ENCODE measurements at regions not wholly inside any gene's neighbourhood (a gene's known extent, or its start where the extent isn't known, plus 50 kb on each side); places are given as distances from the start of the nearest gene placed in this dataset.

- TF ChIP-seq GABPA (IDR thresholded peaks at IDR 0.05 in 1 of 2, conservative IDR thresholded peaks at IDR 0.05 in 1 of 2) (no peak), NR2F2 (IDR thresholded peaks at IDR 0.05) (peak; percentile 15), HNF4G (IDR thresholded peaks at IDR 0.05) (no peak), MAX (IDR thresholded peaks at IDR 0.05) (no peak), EGR1 (IDR thresholded peaks at IDR 0.05; ENCODE audit: low read depth in 2 of 2) (no peak)
- no peak for DNase-seq (ENCODE audit: low spot score)
- H3K36me3 ChIP-seq (ENCODE audit: control insufficient read depth in 4 of 4, insufficient read depth in 3 of 4, low read depth in 1 of 4, low read length in 3 of 4): no peaks in the 10 kb centered on the region
- H3K27ac ChIP-seq (ENCODE audit: low read depth in 1 of 2, low read length in 2 of 2): peak overlapping the region; percentile 72 to 75
- WGBS: 49% methylated on average over 9 of the region's 9 CpGs
- peaks cover 3 to 43% (median 28%) of the 10 kb centered on the region in 4 donors for H3K4me1 ChIP-seq (ENCODE audit: control insufficient read depth in 4 of 4, insufficient read depth in 4 of 4, low read length in 3 of 4)
- no peak overlapping the region for H3K9ac ChIP-seq (ENCODE audit: low read depth in 1 of 2, low read length in 2 of 2)
- no peak overlapping the region for H3K4me3 ChIP-seq (ENCODE audit: low read depth in 1 of 3, low read length in 3 of 3)
- H3K9me3 ChIP-seq (ENCODE audit: control insufficient read depth in 4 of 4, low read length in 3 of 4): no peaks in the 10 kb centered on the region
- H3K27me3 ChIP-seq (ENCODE audit: control insufficient read depth in 4 of 4, insufficient read depth in 4 of 4, low read length in 3 of 4): no peaks in the 10 kb centered on the region
These were observed 123.0 kb upstream of the SVIL start for GRCh38 chr10:29757551-29758297.

- WGBS: 84% methylated on average over 3 of the region's 3 CpGs
- no peak overlapping the region for H3K9ac ChIP-seq (ENCODE audit: low read depth in 1 of 2, low read length in 2 of 2)
- H3K27ac ChIP-seq (ENCODE audit: low read depth in 1 of 2, low read length in 2 of 2): no peak overlapping the region
- H3K36me3 ChIP-seq (ENCODE audit: control insufficient read depth in 4 of 4, insufficient read depth in 3 of 4, low read depth in 1 of 4, low read length in 3 of 4): no peaks in the 10 kb centered on the region
- no peak overlapping the region for H3K4me3 ChIP-seq (ENCODE audit: low read depth in 1 of 3, low read length in 3 of 3)
- DNase-seq (ENCODE audit: low spot score): no peak
- H3K9me3 ChIP-seq (ENCODE audit: control insufficient read depth in 4 of 4, low read length in 3 of 4): no peaks in the 10 kb centered on the region
- TF ChIP-seq FOXA1 (IDR thresholded peaks at IDR 0.05): no peak
- TF ChIP-seq HNF4A (conservative IDR thresholded peaks at IDR 0.05): no peak
- no peak for TF ChIP-seq RAD21 (IDR thresholded peaks at IDR 0.05)
- no peak for TF ChIP-seq NR2F2 (IDR thresholded peaks at IDR 0.05)
- TF ChIP-seq CTCF (IDR thresholded peaks at IDR 0.05; ENCODE audit: low read depth, low read length, missing input control): no peak
- no peak for TF ChIP-seq RXRA (IDR thresholded peaks at IDR 0.05)
- no peak for TF ChIP-seq YY1 (IDR thresholded peaks at IDR 0.05)
- TF ChIP-seq JUND (IDR thresholded peaks at IDR 0.05): no peak
- no peak for TF ChIP-seq MAX (IDR thresholded peaks at IDR 0.05)
- no peak for TF ChIP-seq FOXA2 (IDR thresholded peaks at IDR 0.05)
- TF ChIP-seq SP1 (IDR thresholded peaks at IDR 0.05): no peak
- TF ChIP-seq ZBTB33 (IDR thresholded peaks at IDR 0.05): no peak
- TF ChIP-seq HNF4G (IDR thresholded peaks at IDR 0.05): no peak
- no peak for TF ChIP-seq GABPA (IDR thresholded peaks at IDR 0.05 in 1 of 2, conservative IDR thresholded peaks at IDR 0.05 in 1 of 2)
- TF ChIP-seq TAF1 (conservative IDR thresholded peaks at IDR 0.05): no peak
- TF ChIP-seq ATF3 (IDR thresholded peaks at IDR 0.05): no peak
- no peak for TF ChIP-seq REST (IDR thresholded peaks at IDR 0.05)
- TF ChIP-seq EGR1 (IDR thresholded peaks at IDR 0.05; ENCODE audit: low read depth in 2 of 2): no peak
- peaks cover 4 to 38% (median 29%) of the 10 kb centered on the region in 4 donors for H3K4me1 ChIP-seq (ENCODE audit: control insufficient read depth in 4 of 4, insufficient read depth in 4 of 4, low read length in 3 of 4)
- H3K27me3 ChIP-seq (ENCODE audit: control insufficient read depth in 4 of 4, insufficient read depth in 4 of 4, low read length in 3 of 4): no peaks in the 10 kb centered on the region
These were observed 121.7 kb upstream of the SVIL start for GRCh38 chr10:29756451-29756850.
